GM12878 (cell line): ENCODE measurements at regions not wholly inside any gene's neighbourhood (a gene's known extent, or its start where the extent isn't known, plus 50 kb on each side); places are given as distances from the start of the nearest gene placed in this dataset.

Experiments
- ATAC-seq: fragments of 200-7000 bp; cut with Tn5 transposase; 3 replicates; pipeline ENCODE4 v1.9.1; 2020; ENCODE audit warnings: mild to moderate bottlenecking, moderate library complexity
- BruUV-seq: library from RNA; stranded (reverse); fragments of 400-500 nt; replicated peaks from 2 replicates; lab custom pipeline; 2021; lab: Mats Ljungman, UMichigan
- CTCF ChIA-PET: fragments of 300-600 bp; sonication (Branson Sonifier 250); formaldehyde crosslinking; extraction: SDS; loops from one replicate; lab custom pipeline; 2021; ENCODE audit warnings: inconsistent platforms; lab: Yijun Ruan, JAX
- POLR2A ChIA-PET: fragments of 350-600 bp; formaldehyde crosslinking; extraction: SDS; loops from one replicate; lab custom pipeline; 2021; ENCODE audit warnings: inconsistent platforms; lab: Charles Lee
- RAD21 ChIA-PET: fragments of 300-600 bp; sonication (Branson Sonifier 250); formaldehyde crosslinking; loops from one replicate; lab custom pipeline; 2023; ENCODE audit warnings: antibody characterized with exemption; ENCODE audit not compliant: unreplicated experiment; lab: Charles Lee
- SMC1A ChIA-PET: fragments of 300-600 bp; sonication (Branson Sonifier 250); formaldehyde crosslinking; loops from one replicate; lab custom pipeline; 2023; ENCODE audit not compliant: unreplicated experiment, uncharacterized antibody; lab: Charles Lee
- DNase-seq: peaks from one replicate; pipeline ENCODE4 v3.0.0-alpha.2; 2011; ENCODE audit warnings: low read depth, low spot score
- FAIRE-seq: peaks from 3 replicates; lab custom pipeline; 2011; peaks lifted over from hg19 to GRCh38; lab: Jason Lieb, UNC
- H2AFZ ChIP-seq: 2 replicates; pipeline ENCODE4 v1.6.0; 2011; ENCODE audit warnings: low read depth, low read length, control low read depth; ENCODE audit not compliant: control insufficient read depth
- H3K27ac ChIP-seq: 2 replicates; pipeline ENCODE4 v1.5.1; 2011; ENCODE audit warnings: control low read depth; ENCODE audit not compliant: control insufficient read depth, insufficient read depth
- H3K27me3 ChIP-seq, 2 experiments: replicated peaks in 1 of 2; 2 replicates each; pipeline versions ENCODE4 v1.6.0 to v1.6.1; 2011; ENCODE audit warnings: low read length in 1 of 2; ENCODE audit not compliant: control insufficient read depth in 2 of 2, insufficient read depth in 2 of 2
- H3K36me3 ChIP-seq, 2 experiments: 2 replicates each; pipeline ENCODE4 v1.5.1; 2011; ENCODE audit warnings: low read length in 1 of 2; ENCODE audit not compliant: control insufficient read depth in 2 of 2, insufficient read depth in 2 of 2
- H3K4me1 ChIP-seq: 2 replicates; pipeline ENCODE4 v1.6.1; 2011; ENCODE audit warnings: mild to moderate bottlenecking, low read length, moderate library complexity, mixed read lengths; ENCODE audit not compliant: control insufficient read depth, insufficient read depth
- H3K4me2 ChIP-seq: 2 replicates; pipeline ENCODE4 v1.6.0; 2011; ENCODE audit warnings: control low read depth; ENCODE audit not compliant: control insufficient read depth, insufficient read depth
- H3K4me3 ChIP-seq: fragments of 200-600 bp; sonication (generic); 2 replicates; pipeline ENCODE4 v1.5.1; 2016
- H3K79me2 ChIP-seq: 2 replicates; pipeline ENCODE4 v1.6.0; 2011; ENCODE audit warnings: low read length; ENCODE audit not compliant: control insufficient read depth, insufficient read depth
- H3K9ac ChIP-seq: 2 replicates; pipeline ENCODE4 v1.8.0; 2011; ENCODE audit warnings: low read length, control low read depth, mixed read lengths; ENCODE audit not compliant: control insufficient read depth, insufficient read depth
- H3K9me3 ChIP-seq: replicated peaks from 3 replicates; pipeline ENCODE4 v1.5.1; 2011; ENCODE audit warnings: mild to moderate bottlenecking, low read length; ENCODE audit not compliant: control insufficient read depth, insufficient read depth
- H4K20me1 ChIP-seq: 2 replicates; pipeline ENCODE4 v1.6.0; 2011; ENCODE audit not compliant: control insufficient read depth, insufficient read depth
- ASH2L ChIP-seq: fragments of 300-600, 200-600 bp; sonication (generic); IDR thresholded peaks from 2 replicates; pipeline ENCODE4 v1.6.1; 2017; ENCODE audit warnings: low read depth, mild to moderate bottlenecking, borderline replicate concordance
- CBFB ChIP-seq: IDR thresholded peaks from 2 replicates; pipeline ENCODE4 v1.6.1; 2016; ENCODE audit warnings: antibody characterized with exemption, low read depth
- HCFC1 ChIP-seq: fragments of 150-350 bp; IDR thresholded peaks from 2 replicates; pipeline ENCODE4 v1.6.1; 2014; ENCODE audit warnings: low read length
- MEF2B ChIP-seq: fragments of 450-650 bp; IDR thresholded peaks from 2 replicates; pipeline ENCODE4 v1.6.1; 2018; ENCODE audit warnings: mild to moderate bottlenecking, moderate library complexity; ENCODE audit not compliant: partially characterized antibody, poor library complexity, severe bottlenecking
- NBN ChIP-seq: fragments of 450-650 bp; IDR thresholded peaks from 2 replicates; pipeline ENCODE4 v1.6.1; 2016
- NFIC ChIP-seq: IDR thresholded peaks from 2 replicates; pipeline ENCODE4 v1.6.1; 2012; ENCODE audit warnings: low read depth, mild to moderate bottlenecking, inconsistent platforms, low read length, moderate library complexity
- POLR2AphosphoS2 ChIP-seq: IDR thresholded peaks from 2 replicates; pipeline ENCODE4 v1.6.1; 2011; ENCODE audit warnings: low read depth, mild to moderate bottlenecking, low read length, improper control_type of control experiment, moderate library complexity
- POU2F2 ChIP-seq: IDR thresholded peaks from 3 replicates; pipeline ENCODE4 v1.6.1; 2011; ENCODE audit warnings: low read depth, mild to moderate bottlenecking, low read length, borderline replicate concordance
- RBBP5 ChIP-seq: fragments of 200-600 bp; sonication (generic); conservative IDR thresholded peaks from 2 replicates; pipeline ENCODE4 v1.6.1; 2016
- RFX5 ChIP-seq: IDR thresholded peaks from 2 replicates; pipeline ENCODE4 v1.6.1; 2011; ENCODE audit warnings: low read depth, low read length, improper control_type of control experiment
- SMC3 ChIP-seq: IDR thresholded peaks from 2 replicates; pipeline ENCODE4 v1.6.1; 2011; ENCODE audit warnings: low read length, improper control_type of control experiment, borderline replicate concordance
- ZNF207 ChIP-seq: fragments of 450-650 bp; IDR thresholded peaks from 2 replicates; pipeline ENCODE4 v1.6.1; 2014; ENCODE audit warnings: antibody characterized with exemption, mild to moderate bottlenecking, borderline replicate concordance
- ZNF622 ChIP-seq: fragments of 450-650 bp; IDR thresholded peaks from 2 replicates; pipeline ENCODE4 v1.6.1; 2017; ENCODE audit warnings: mild to moderate bottlenecking, inconsistent platforms
- WGBS: methylation state at CpG from one replicate; pipeline ENCODE4 v1.1.6; 2016; ENCODE audit warnings: low lambda C conversion rate; ENCODE audit not compliant: insufficient replicate concordance, insufficient coverage; ENCODE audit errors: missing lambda C conversion rate; 5-methylcytosine and 5-hydroxymethylcytosine counted together
- in situ Hi-C: fragments of 300-500 bp; cut with MboI; formaldehyde crosslinking; loops from 9 replicates; pipeline ENCODE4 v1.14.3; 2018; ENCODE audit warnings: mixed read lengths
- intact Hi-C: fragments of 100-400 bp; cut with micrococcal nuclease; formaldehyde crosslinking; loops from one replicate; pipeline ENCODE4 v1.14.2; 2022; ENCODE audit not compliant: unreplicated experiment
- TF ChIP-seq, protein P1 (sequence below): fragments of 450-650 bp; formaldehyde crosslinking; IDR thresholded peaks from 2 replicates; pipeline ENCODE4 v1.4.0; 2022; ENCODE audit warnings: mild to moderate bottlenecking, moderate library complexity

DNA sequence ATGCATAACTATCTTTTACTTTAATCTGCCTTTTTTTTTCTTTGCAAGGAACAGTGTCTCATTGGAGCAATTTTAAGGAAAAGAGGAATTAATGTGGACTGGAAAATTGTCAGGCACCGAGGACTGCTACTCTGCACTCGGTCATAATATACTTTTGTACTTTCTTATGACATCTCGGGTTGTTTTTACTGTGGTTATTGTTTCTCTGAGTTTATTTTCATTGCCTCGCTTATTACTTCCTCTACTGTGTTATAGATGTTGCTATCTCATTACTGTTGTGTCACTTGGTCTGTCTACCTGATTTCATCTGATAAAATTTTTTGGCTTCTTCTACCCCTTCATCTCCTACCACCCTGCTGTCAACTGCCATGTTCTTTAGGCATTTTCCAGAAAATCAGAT is 213.5 kb upstream of the POU1F1 start:
- ATAC-seq, result no peak; the same call in 2 of the 3 replicates
- in situ Hi-C loops, result no loop called here
- intact Hi-C loops, result no loop called here
- CTCF ChIA-PET, result no interaction called here
- SMC1A ChIA-PET, result no interaction called here
- H3K27ac ChIP-seq, result no peak overlapping the region
- POLR2A ChIA-PET, result no interaction called here
- no peaks in the 10 kb centered on the region for H3K4me1 ChIP-seq
- DNase-seq, result no peak
- no peaks in the 10 kb centered on the region for H3K9me3 ChIP-seq
- no peak for FAIRE-seq
- no peak overlapping the region for H2AFZ ChIP-seq
- 4% methylated on average over 4 of the region's 4 CpGs for WGBS
- no peak overlapping the region for H3K9ac ChIP-seq
- RAD21 ChIA-PET, result no interaction called here
- BruUV-seq, result no TSS peak
- no peak overlapping the region for H3K4me3 ChIP-seq
- TF ChIP-seq POU2F2 (no peak), RFX5 (no peak), ASH2L (no peak), NBN (no peak)
- H4K20me1 ChIP-seq, result no peaks in the 10 kb centered on the region
- no peaks in the 10 kb centered on the region for H3K36me3 ChIP-seq
- no peak overlapping the region for H3K4me2 ChIP-seq
- H3K79me2 ChIP-seq, result no peaks in the 10 kb centered on the region
- no peaks in the 10 kb centered on the region for H3K27me3 ChIP-seq

DNA sequence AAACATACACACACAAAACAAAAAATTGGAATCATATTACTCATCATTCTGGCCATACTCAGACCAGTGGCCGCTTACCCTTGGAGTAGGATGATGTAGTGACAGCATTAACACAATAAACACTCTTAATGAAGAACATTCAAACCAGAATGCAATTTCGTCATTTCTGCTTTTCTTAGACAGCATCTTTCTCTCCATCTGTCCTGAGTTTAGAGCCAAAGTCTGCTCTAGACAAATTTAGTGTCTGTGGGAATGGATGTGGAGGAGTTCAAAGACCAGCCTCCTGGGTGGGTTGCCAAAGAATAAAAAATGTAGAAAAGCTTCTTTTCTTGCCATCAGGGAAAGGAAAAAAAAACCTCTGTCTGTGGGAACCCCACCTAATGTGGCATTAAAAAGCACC is 212.4 kb upstream of the POU1F1 start:
- ChIA-PET RAD21 (no interaction called here), POLR2A (no interaction called here), CTCF (no interaction called here), SMC1A (no interaction called here)
- no peak overlapping the region for H3K27ac ChIP-seq
- DNase-seq, result no peak
- ATAC-seq, result no peak
- intact Hi-C loops, result no loop called here
- no peak overlapping the region for H2AFZ ChIP-seq
- no peak overlapping the region for H3K9ac ChIP-seq
- H3K27me3 ChIP-seq, result no peaks in the 10 kb centered on the region
- H3K36me3 ChIP-seq, result no peaks in the 10 kb centered on the region
- H3K4me1 ChIP-seq, result no peaks in the 10 kb centered on the region
- no peak overlapping the region for H3K4me3 ChIP-seq
- 0% methylated on average over 2 of the region's 2 CpGs for WGBS
- in situ Hi-C loops, result no loop called here
- no peaks in the 10 kb centered on the region for H4K20me1 ChIP-seq
- no peak for FAIRE-seq
- H3K79me2 ChIP-seq, result no peaks in the 10 kb centered on the region
- H3K4me2 ChIP-seq, result no peak overlapping the region
- no peaks in the 10 kb centered on the region for H3K9me3 ChIP-seq
- no TSS peak for BruUV-seq
- TF ChIP-seq MEF2B, result no peak
- TF ChIP-seq ZNF207, result no peak
- TF ChIP-seq HCFC1, result no peak
- TF ChIP-seq, protein P1, sequence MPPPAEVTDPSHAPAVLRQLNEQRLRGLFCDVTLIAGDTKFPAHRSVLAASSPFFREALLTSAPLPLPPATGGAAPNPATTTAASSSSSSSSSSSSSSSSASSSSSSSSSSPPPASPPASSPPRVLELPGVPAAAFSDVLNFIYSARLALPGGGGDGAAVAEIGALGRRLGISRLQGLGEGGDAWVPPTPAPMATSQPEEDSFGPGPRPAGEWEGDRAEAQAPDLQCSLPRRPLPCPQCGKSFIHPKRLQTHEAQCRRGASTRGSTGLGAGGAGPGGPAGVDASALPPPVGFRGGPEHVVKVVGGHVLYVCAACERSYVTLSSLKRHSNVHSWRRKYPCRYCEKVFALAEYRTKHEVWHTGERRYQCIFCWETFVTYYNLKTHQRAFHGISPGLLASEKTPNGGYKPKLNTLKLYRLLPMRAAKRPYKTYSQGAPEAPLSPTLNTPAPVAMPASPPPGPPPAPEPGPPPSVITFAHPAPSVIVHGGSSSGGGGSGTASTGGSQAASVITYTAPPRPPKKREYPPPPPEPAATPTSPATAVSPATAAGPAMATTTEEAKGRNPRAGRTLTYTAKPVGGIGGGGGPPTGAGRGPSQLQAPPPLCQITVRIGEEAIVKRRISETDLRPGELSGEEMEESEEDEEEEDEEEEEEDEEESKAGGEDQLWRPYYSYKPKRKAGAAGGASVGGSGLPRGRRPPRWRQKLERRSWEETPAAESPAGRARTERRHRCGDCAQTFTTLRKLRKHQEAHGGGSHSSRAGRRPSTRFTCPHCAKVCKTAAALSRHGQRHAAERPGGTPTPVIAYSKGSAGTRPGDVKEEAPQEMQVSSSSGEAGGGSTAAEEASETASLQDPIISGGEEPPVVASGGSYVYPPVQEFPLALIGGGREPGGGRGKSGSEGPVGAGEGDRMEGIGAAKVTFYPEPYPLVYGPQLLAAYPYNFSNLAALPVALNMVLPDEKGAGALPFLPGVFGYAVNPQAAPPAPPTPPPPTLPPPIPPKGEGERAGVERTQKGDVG (CRISPR knock-in tag), result no peak
- TF ChIP-seq SMC3, result no peak
- TF ChIP-seq CBFB, result no peak
- no peak for TF ChIP-seq POLR2AphosphoS2
- TF ChIP-seq ZNF622, result no peak
- TF ChIP-seq NFIC, result no peak
- TF ChIP-seq RBBP5, result no peak
- no peak for TF ChIP-seq NBN
